ENCODE measurements at regions not wholly inside any gene's neighbourhood (a gene's known extent, or its start where the extent isn't known, plus 50 kb on each side); places are given as distances from the start of the nearest gene placed in this dataset.
A peak's percentile ranks its signal among the peaks of the same experiment; 100 is the strongest.

- no peak for TF ChIP-seq USF1 (IDR thresholded peaks at IDR 0.05)
- TF ChIP-seq CREB1 (IDR thresholded peaks at IDR 0.05; ENCODE audit: low read depth): no peak
- TF ChIP-seq ZBTB7A (IDR thresholded peaks at IDR 0.05; ENCODE audit: low read depth): no peak
- TF ChIP-seq EP300 (IDR thresholded peaks at IDR 0.05; ENCODE audit: borderline replicate concordance): no peak
- TF ChIP-seq NFIC (IDR thresholded peaks at IDR 0.05): no peak
- TF ChIP-seq FOXM1 (IDR thresholded peaks at IDR 0.05; ENCODE audit: borderline replicate concordance, low read depth): no peak
- TF ChIP-seq YY1 (IDR thresholded peaks at IDR 0.05; ENCODE audit: low read depth): no peak
- TF ChIP-seq TEAD4 (IDR thresholded peaks at IDR 0.05): no peak
- TF ChIP-seq TCF12 (IDR thresholded peaks at IDR 0.05; ENCODE audit: low read depth): no peak
- no peak for TF ChIP-seq REST (IDR thresholded peaks at IDR 0.05; ENCODE audit: low read depth)
These were observed 111.4 kb downstream of the METRNL start for GRCh38 chr17:83190601-83191387.

GRCh38 chr17:83191388-83192160 is 112.2 kb downstream of the METRNL start:
- TF ChIP-seq RAD21 (IDR thresholded peaks at IDR 0.05; ENCODE audit: low read depth) (0 out of 2 replicates have a peak, but pooled peaks have one; percentile 6), ZBTB7A (IDR thresholded peaks at IDR 0.05; ENCODE audit: low read depth) (no peak)

- no peak for TF ChIP-seq RAD21 (IDR thresholded peaks at IDR 0.05; ENCODE audit: low read depth)
- no peak for TF ChIP-seq ZBTB7A (IDR thresholded peaks at IDR 0.05; ENCODE audit: low read depth)
- TF ChIP-seq FOXM1 (IDR thresholded peaks at IDR 0.05; ENCODE audit: borderline replicate concordance, low read depth): no peak
- no peak for TF ChIP-seq EGR1 (IDR thresholded peaks at IDR 0.05)
- TF ChIP-seq YY1 (IDR thresholded peaks at IDR 0.05; ENCODE audit: low read depth): no peak
- no peak for TF ChIP-seq REST (IDR thresholded peaks at IDR 0.05; ENCODE audit: low read depth)
These were observed 112.9 kb downstream of the METRNL start for GRCh38 chr17:83192161-83192788.

- no peak for TF ChIP-seq NFIC (IDR thresholded peaks at IDR 0.05)
- peak; percentile 26; the same call in 1 of the 2 replicates for TF ChIP-seq ZBTB7A (IDR thresholded peaks at IDR 0.05; ENCODE audit: low read depth)
These were observed 114.2 kb downstream of the METRNL start for GRCh38 chr17:83193336-83194185.

GRCh38 chr17:83194186-83194561 is 114.8 kb downstream of the METRNL start:
- no peak for TF ChIP-seq USF1 (IDR thresholded peaks at IDR 0.05)
- no peak for TF ChIP-seq EGR1 (IDR thresholded peaks at IDR 0.05)
- TF ChIP-seq TCF12 (IDR thresholded peaks at IDR 0.05; ENCODE audit: low read depth): no peak

GRCh38 chr17:83194761-83195329 is 115.4 kb downstream of the METRNL start:
- TF ChIP-seq REST (IDR thresholded peaks at IDR 0.05; ENCODE audit: low read depth) (no peak), EGR1 (IDR thresholded peaks at IDR 0.05) (no peak), USF1 (IDR thresholded peaks at IDR 0.05) (no peak), RAD21 (IDR thresholded peaks at IDR 0.05; ENCODE audit: low read depth) (no peak), YY1 (IDR thresholded peaks at IDR 0.05; ENCODE audit: low read depth) (no peak), EP300 (IDR thresholded peaks at IDR 0.05; ENCODE audit: borderline replicate concordance) (no peak), FOXM1 (IDR thresholded peaks at IDR 0.05; ENCODE audit: borderline replicate concordance, low read depth) (no peak), NFIC (IDR thresholded peaks at IDR 0.05) (no peak), MAX (IDR thresholded peaks at IDR 0.05) (no peak), ZBTB7A (IDR thresholded peaks at IDR 0.05; ENCODE audit: low read depth) (no peak), TEAD4 (IDR thresholded peaks at IDR 0.05) (no peak), CEBPB (IDR thresholded peaks at IDR 0.05) (no peak), TCF12 (IDR thresholded peaks at IDR 0.05; ENCODE audit: low read depth) (no peak)
